ENCODE measurements at regions not wholly inside any gene's neighbourhood (a gene's known extent, or its start where the extent isn't known, plus 50 kb on each side); places are given as distances from the start of the nearest gene placed in this dataset.

DNA sequence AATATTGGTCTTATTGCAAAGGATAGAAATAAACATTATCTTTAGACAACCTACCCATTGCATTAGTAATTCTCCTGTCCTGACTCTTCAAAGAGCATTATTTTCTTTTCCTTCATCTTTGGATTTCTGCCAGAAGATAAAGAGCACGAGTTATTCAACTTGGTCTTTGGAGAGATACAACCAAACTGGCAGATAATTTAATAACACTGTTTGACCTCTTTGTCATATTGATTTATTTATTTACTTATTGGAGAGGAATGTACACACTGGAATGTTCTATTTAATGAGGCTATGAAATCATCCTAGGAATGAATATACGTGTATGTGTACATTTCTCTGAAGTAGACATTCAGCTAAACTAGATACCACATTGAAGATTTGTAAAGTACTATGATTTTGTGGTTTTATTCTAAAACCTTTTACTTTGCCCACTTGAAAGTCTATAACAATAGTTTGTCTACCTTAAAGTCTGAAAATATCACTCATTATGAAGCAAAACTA, 462.1 kb downstream of the C3orf38 start:
- H2BK15ac ChIP-seq (ENCODE audit: low read length), result no peak overlapping the region
- 81% methylated on average over 2 of the region's 2 CpGs; no CpG with 5 or more reads in 1 of the 2 experiments for WGBS, 2 experiments (ENCODE audit: extremely low coverage in 1 of 2, insufficient coverage in 1 of 2, insufficient read length in 1 of 2, insufficient replicate concordance in 2 of 2, low coverage in 1 of 2, low lambda C conversion rate in 2 of 2, missing lambda C conversion rate in 1 of 2)
- no peaks in the 10 kb centered on the region for H3K4me1 ChIP-seq (replicated peaks in 1 of 4; ENCODE audit: control insufficient read depth in 3 of 4, insufficient read depth in 4 of 4, low read length in 3 of 4)
- no peak overlapping the region for H2BK20ac ChIP-seq (ENCODE audit: low read length)
- no peaks in the 10 kb centered on the region for H3K36me3 ChIP-seq (ENCODE audit: control insufficient read depth in 2 of 4, insufficient read depth in 4 of 4, low read length in 3 of 4)
- H3K27ac ChIP-seq (ENCODE audit: low read depth, low read length), result no peak overlapping the region
- POLR2A ChIA-PET (ENCODE audit: partially characterized antibody), result no interaction called here
- CTCF ChIA-PET (ENCODE audit: partially characterized antibody), result no interaction called here
- no peak overlapping the region for H2AK5ac ChIP-seq (ENCODE audit: low read depth, low read length)
- H3K79me1 ChIP-seq (ENCODE audit: low read depth, low read length), result no peaks in the 10 kb centered on the region
- DNase-seq (ENCODE audit: low read depth in 1 of 2, low spot score in 2 of 2), result no peak
- H4K5ac ChIP-seq (ENCODE audit: insufficient read length, low read depth, low read length), result no peak overlapping the region
- H3K4ac ChIP-seq (replicated peaks; ENCODE audit: insufficient read length, low read depth, low read length), result no peak overlapping the region
- H2AFZ ChIP-seq (ENCODE audit: low read length), result no peak overlapping the region
- H2BK120ac ChIP-seq (replicated peaks; ENCODE audit: low read depth, low read length), result no peak overlapping the region
- no peak overlapping the region for H3K4me3 ChIP-seq (ENCODE audit: extremely low read depth in 1 of 4, insufficient read depth in 2 of 4, low read depth in 3 of 4, low read length in 4 of 4)
- no peaks in the 10 kb centered on the region for H3K27me3 ChIP-seq (replicated peaks in 1 of 4; ENCODE audit: control insufficient read depth in 3 of 4, extremely low read depth in 1 of 4, insufficient read depth in 3 of 4, low read length in 3 of 4)
- H2BK12ac ChIP-seq (ENCODE audit: low read depth, low read length), result no peak overlapping the region
- no peak overlapping the region for H4K8ac ChIP-seq (ENCODE audit: extremely low read depth, insufficient read depth, low read length)
- no peak overlapping the region for H3K9ac ChIP-seq (replicated peaks in 1 of 4; ENCODE audit: extremely low read depth in 1 of 4, low read depth in 3 of 4, low read length in 3 of 4)
- no peaks in the 10 kb centered on the region for H3K23me2 ChIP-seq (ENCODE audit: low read depth, low read length)
- H3K23ac ChIP-seq (ENCODE audit: insufficient read length), result no peak overlapping the region
- H3K18ac ChIP-seq (ENCODE audit: extremely low read depth, low read length), result no peak overlapping the region
- no peaks in the 10 kb centered on the region for H3K79me2 ChIP-seq (ENCODE audit: control insufficient read depth in 1 of 2, insufficient read depth in 2 of 2, low read length in 2 of 2)
- no peak overlapping the region for H3K56ac ChIP-seq (replicated peaks; ENCODE audit: insufficient read length, low read depth, low read length)
- no peaks in the 10 kb centered on the region for H3K9me3 ChIP-seq (ENCODE audit: insufficient read depth in 2 of 2, low read depth in 1 of 2, low read length in 1 of 2)
- H4K20me1 ChIP-seq (replicated peaks in 1 of 2; ENCODE audit: control insufficient read depth in 1 of 2, insufficient read depth in 2 of 2, low read length in 2 of 2), result no peaks in the 10 kb centered on the region
- TF ChIP-seq SRF (IDR thresholded peaks at IDR 0.05; ENCODE audit: low read depth, low read length), result no peak
- TF ChIP-seq TCF12 (IDR thresholded peaks at IDR 0.05; ENCODE audit: low read depth, low read length), result no peak
- no peak for TF ChIP-seq SIX5 (IDR thresholded peaks at IDR 0.05; ENCODE audit: low read depth, low read length)
- no peak overlapping the region for H2BK5ac ChIP-seq (ENCODE audit: low read depth, low read length)
- H3K14ac ChIP-seq (ENCODE audit: insufficient read length), result no peak overlapping the region
- H4K91ac ChIP-seq (replicated peaks; ENCODE audit: insufficient read length, low read length), result no peak overlapping the region
- no peak for FAIRE-seq
- no peak overlapping the region for H3K4me2 ChIP-seq (ENCODE audit: insufficient read depth in 1 of 2, low read depth in 2 of 2, low read length in 2 of 2)

Measured in H1 (cell line).